A673 (cell line): ENCODE measurements at regions not wholly inside any gene's neighbourhood (a gene's known extent, or its start where the extent isn't known, plus 50 kb on each side); places are given as distances from the start of the nearest gene placed in this dataset.

Source experiments
- EZH2 ChIP-seq: fragments of 200-600 bp; sonication (generic); IDR thresholded peaks from 2 replicates; pipeline ENCODE4 v1.6.1; 2017; ENCODE audit warnings: borderline replicate concordance, low read depth, mild to moderate bottlenecking, mixed read lengths, antibody characterized with exemption, low read length; ENCODE audit not compliant: poor library complexity, severe bottlenecking
- TF ChIP-seq, protein P1 (sequence below): fragments of 300-800, 200-600 bp; sonication (generic); conservative IDR thresholded peaks from 2 replicates; pipeline ENCODE4 v1.5.1; 2017; ENCODE audit warnings: low read depth, mild to moderate bottlenecking, antibody characterized with exemption, low read length, moderate library complexity, mixed read lengths

DNA sequence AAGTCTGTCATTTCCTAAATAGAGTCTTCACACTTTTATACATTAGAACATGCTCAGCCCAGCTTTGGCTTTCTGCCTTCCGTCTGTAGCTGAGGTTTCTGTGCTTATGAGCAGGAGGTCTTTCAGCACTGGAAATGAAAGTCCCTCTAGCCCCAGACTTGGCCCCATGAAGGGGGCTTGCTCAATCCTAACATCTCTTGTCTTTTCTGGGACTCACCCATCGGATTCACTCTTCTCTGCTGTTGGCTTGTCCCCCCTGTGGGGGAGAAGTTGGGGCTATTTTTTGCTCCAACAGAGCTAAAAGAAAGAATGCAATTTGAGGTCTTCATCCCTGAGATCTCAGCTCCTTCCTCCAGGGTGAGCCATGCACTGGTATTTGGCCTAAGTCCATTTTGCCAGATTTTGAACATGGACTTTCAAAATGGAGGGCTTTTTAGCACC is 177.7 kb downstream of the MRPL14 start:
- TF ChIP-seq, protein P1, sequence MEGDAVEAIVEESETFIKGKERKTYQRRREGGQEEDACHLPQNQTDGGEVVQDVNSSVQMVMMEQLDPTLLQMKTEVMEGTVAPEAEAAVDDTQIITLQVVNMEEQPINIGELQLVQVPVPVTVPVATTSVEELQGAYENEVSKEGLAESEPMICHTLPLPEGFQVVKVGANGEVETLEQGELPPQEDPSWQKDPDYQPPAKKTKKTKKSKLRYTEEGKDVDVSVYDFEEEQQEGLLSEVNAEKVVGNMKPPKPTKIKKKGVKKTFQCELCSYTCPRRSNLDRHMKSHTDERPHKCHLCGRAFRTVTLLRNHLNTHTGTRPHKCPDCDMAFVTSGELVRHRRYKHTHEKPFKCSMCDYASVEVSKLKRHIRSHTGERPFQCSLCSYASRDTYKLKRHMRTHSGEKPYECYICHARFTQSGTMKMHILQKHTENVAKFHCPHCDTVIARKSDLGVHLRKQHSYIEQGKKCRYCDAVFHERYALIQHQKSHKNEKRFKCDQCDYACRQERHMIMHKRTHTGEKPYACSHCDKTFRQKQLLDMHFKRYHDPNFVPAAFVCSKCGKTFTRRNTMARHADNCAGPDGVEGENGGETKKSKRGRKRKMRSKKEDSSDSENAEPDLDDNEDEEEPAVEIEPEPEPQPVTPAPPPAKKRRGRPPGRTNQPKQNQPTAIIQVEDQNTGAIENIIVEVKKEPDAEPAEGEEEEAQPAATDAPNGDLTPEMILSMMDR = no peak
- no peak for TF ChIP-seq EZH2
